ENCODE measurements at regions not wholly inside any gene's neighbourhood (a gene's known extent, or its start where the extent isn't known, plus 50 kb on each side); places are given as distances from the start of the nearest gene placed in this dataset.

- no peaks in the 10 kb centered on the region for H3K36me3 ChIP-seq
- H3K9me3 ChIP-seq (ENCODE audit: low read depth), result no peaks in the 10 kb centered on the region
- H3K4me3 ChIP-seq, result no peak overlapping the region
- DNase-seq (ENCODE audit: low read depth in 1 of 2, low spot score in 1 of 2), result no peak
- TF ChIP-seq, protein P1, sequence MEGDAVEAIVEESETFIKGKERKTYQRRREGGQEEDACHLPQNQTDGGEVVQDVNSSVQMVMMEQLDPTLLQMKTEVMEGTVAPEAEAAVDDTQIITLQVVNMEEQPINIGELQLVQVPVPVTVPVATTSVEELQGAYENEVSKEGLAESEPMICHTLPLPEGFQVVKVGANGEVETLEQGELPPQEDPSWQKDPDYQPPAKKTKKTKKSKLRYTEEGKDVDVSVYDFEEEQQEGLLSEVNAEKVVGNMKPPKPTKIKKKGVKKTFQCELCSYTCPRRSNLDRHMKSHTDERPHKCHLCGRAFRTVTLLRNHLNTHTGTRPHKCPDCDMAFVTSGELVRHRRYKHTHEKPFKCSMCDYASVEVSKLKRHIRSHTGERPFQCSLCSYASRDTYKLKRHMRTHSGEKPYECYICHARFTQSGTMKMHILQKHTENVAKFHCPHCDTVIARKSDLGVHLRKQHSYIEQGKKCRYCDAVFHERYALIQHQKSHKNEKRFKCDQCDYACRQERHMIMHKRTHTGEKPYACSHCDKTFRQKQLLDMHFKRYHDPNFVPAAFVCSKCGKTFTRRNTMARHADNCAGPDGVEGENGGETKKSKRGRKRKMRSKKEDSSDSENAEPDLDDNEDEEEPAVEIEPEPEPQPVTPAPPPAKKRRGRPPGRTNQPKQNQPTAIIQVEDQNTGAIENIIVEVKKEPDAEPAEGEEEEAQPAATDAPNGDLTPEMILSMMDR (IDR thresholded peaks at IDR 0.05; ENCODE audit: low read depth, low read length), result no peak
- H3K4me1 ChIP-seq (ENCODE audit: low read depth), result no peaks in the 10 kb centered on the region
- no peaks in the 10 kb centered on the region for H3K27me3 ChIP-seq
- no peak overlapping the region for H3K27ac ChIP-seq
Observed at GRCh38 chr4:34814266-34814665, 1430.0 kb downstream of the ARAP2 start.

GRCh38 chr4:34824515-34824914 is 1419.8 kb downstream of the ARAP2 start:
- Histone ChIP-seq H3K4me3 (no peak overlapping the region), H3K9me3 (ENCODE audit: low read depth) (no peaks in the 10 kb centered on the region), H3K27ac (no peak overlapping the region), H3K4me1 (ENCODE audit: low read depth) (no peaks in the 10 kb centered on the region), H3K36me3 (no peaks in the 10 kb centered on the region), H3K27me3 (no peaks in the 10 kb centered on the region)
- no peak for DNase-seq (ENCODE audit: low read depth in 1 of 2, low spot score in 1 of 2)
- TF ChIP-seq, protein P1 (IDR thresholded peaks at IDR 0.05; ENCODE audit: low read depth, low read length), result no peak

DNA sequence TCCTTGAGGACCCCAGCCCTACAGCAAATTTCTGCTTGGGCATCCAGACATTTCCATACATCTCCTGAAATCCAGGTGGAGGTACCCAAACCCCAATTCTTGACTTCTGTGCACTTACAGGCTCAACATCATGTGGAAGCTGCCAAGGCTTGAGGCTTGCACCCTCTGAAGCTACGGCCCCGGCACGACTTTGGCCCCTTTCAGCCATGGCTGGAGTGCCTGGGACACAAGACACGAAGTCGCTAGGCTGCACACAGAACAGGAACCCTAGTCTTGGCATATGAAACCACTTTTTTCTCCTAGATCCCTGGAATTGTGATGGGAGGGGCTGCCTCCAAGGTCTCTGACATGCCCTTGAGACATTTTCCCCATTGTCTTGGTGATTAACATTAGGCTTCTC is 1417.7 kb downstream of the ARAP2 start:
- H3K27me3 ChIP-seq, result no peaks in the 10 kb centered on the region
- H3K4me3 ChIP-seq, result no peak overlapping the region
- no peaks in the 10 kb centered on the region for H3K36me3 ChIP-seq
- TF ChIP-seq, protein P1 (IDR thresholded peaks at IDR 0.05; ENCODE audit: low read depth, low read length), result no peak
- no peak for DNase-seq (ENCODE audit: low read depth in 1 of 2, low spot score in 1 of 2)
- H3K4me1 ChIP-seq (ENCODE audit: low read depth), result no peaks in the 10 kb centered on the region
- no peak overlapping the region for H3K27ac ChIP-seq
- no peaks in the 10 kb centered on the region for H3K9me3 ChIP-seq (ENCODE audit: low read depth)

DNA sequence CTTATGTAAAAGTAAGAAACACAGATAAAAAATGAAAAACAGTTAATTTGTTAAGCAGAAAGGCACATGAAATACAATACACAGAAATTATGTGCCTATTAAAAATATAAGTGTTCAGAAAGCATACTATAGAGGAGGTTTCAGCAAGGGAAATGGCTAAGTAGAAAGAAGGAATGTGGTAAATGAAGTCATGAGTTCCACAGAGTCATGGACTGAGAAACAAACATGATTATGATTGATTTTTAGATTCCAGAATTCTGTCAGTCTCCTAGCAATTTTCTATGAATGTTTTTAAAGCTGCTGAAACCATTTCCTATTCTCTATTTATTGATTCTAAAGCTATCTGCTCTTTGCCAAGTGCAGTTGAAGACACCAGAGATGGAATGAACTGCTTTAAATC is 1398.4 kb downstream of the ARAP2 start:
- no peak for DNase-seq (ENCODE audit: low read depth in 1 of 2, low spot score in 1 of 2)
- Histone ChIP-seq H3K27ac (no peak overlapping the region), H3K27me3 (no peaks in the 10 kb centered on the region), H3K36me3 (no peaks in the 10 kb centered on the region), H3K9me3 (ENCODE audit: low read depth) (no peaks in the 10 kb centered on the region), H3K4me3 (no peak overlapping the region), H3K4me1 (ENCODE audit: low read depth) (no peaks in the 10 kb centered on the region)
- TF ChIP-seq, protein P1 (IDR thresholded peaks at IDR 0.05; ENCODE audit: low read depth, low read length), result no peak

DNA sequence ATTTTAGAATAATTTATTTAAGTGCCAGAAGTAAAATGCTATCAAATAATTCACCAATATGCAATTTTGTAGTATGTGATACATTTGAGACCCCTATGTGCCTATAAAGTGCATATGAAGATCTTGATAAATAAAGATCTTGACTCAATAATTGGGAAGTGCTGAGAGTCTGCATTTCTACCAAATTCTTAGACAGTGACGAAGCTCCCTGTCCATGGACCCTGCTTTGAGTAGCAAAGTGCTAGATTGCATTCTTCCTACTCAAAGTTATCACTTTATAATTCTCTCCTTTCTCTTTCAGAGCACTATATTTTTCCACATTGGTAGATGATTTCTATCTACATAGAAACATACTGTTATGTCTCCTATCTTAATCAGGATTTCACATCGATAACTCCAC is 1393.9 kb downstream of the ARAP2 start:
- H3K27ac ChIP-seq, result no peak overlapping the region
- no peak for DNase-seq (ENCODE audit: low read depth in 1 of 2, low spot score in 1 of 2)
- TF ChIP-seq, protein P1 (IDR thresholded peaks at IDR 0.05; ENCODE audit: low read depth, low read length), result no peak
- no peaks in the 10 kb centered on the region for H3K27me3 ChIP-seq
- H3K9me3 ChIP-seq (ENCODE audit: low read depth), result no peaks in the 10 kb centered on the region
- H3K4me1 ChIP-seq (ENCODE audit: low read depth), result no peaks in the 10 kb centered on the region
- no peaks in the 10 kb centered on the region for H3K36me3 ChIP-seq
- H3K4me3 ChIP-seq, result no peak overlapping the region

- TF ChIP-seq, protein P1 (IDR thresholded peaks at IDR 0.05; ENCODE audit: low read depth, low read length), result no peak
- Histone ChIP-seq H3K27ac (no peak overlapping the region), H3K9me3 (ENCODE audit: low read depth) (no peaks in the 10 kb centered on the region), H3K27me3 (no peaks in the 10 kb centered on the region), H3K4me1 (ENCODE audit: low read depth) (no peaks in the 10 kb centered on the region), H3K36me3 (no peaks in the 10 kb centered on the region), H3K4me3 (no peak overlapping the region)
- DNase-seq (ENCODE audit: low read depth in 1 of 2, low spot score in 1 of 2), result no peak
Observed at GRCh38 chr4:34850968-34851367, 1393.3 kb downstream of the ARAP2 start.
